ENCODE measurements at regions not wholly inside any gene's neighbourhood (a gene's known extent, or its start where the extent isn't known, plus 50 kb on each side); places are given as distances from the start of the nearest gene placed in this dataset.

DNA sequence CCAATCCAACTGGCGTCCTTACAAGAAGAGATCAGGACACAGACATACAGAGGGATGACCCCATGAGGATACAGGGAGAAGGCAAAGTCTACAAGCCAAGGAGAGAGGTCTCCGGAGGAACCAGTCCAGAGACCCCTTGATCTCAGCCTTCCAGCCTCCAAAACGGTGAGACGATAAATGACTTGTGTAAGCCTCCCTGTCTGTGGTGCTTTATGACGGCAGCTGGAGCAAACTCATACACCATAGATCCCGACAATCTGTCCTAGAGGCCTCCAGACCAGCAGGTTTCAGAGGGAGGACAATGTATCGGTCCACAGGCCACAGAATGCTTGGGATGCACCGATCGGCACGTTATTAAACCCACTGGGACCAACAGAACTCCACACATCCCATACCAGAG, 383.3 kb downstream of the SHANK2 start:
- 50% methylated on average over 1 of the region's 10 CpGs for WGBS (ENCODE audit: insufficient coverage, low coverage, low lambda C conversion rate, missing lambda C conversion rate)
- no peak overlapping the region for H3K4me3 ChIP-seq
- DNase-seq, result no peak
- no peak overlapping the region for H3K27ac ChIP-seq
- intact Hi-C loops (cut with DNase I), result no loop called here
- no peak for ATAC-seq
- TF ChIP-seq POLR2A (IDR thresholded peaks at IDR 0.05), result no peak
- TF ChIP-seq, protein P1, sequence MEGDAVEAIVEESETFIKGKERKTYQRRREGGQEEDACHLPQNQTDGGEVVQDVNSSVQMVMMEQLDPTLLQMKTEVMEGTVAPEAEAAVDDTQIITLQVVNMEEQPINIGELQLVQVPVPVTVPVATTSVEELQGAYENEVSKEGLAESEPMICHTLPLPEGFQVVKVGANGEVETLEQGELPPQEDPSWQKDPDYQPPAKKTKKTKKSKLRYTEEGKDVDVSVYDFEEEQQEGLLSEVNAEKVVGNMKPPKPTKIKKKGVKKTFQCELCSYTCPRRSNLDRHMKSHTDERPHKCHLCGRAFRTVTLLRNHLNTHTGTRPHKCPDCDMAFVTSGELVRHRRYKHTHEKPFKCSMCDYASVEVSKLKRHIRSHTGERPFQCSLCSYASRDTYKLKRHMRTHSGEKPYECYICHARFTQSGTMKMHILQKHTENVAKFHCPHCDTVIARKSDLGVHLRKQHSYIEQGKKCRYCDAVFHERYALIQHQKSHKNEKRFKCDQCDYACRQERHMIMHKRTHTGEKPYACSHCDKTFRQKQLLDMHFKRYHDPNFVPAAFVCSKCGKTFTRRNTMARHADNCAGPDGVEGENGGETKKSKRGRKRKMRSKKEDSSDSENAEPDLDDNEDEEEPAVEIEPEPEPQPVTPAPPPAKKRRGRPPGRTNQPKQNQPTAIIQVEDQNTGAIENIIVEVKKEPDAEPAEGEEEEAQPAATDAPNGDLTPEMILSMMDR (IDR thresholded peaks at IDR 0.05), result no peak
- no peaks in the 10 kb centered on the region for H3K36me3 ChIP-seq
- H3K4me1 ChIP-seq, result no peaks in the 10 kb centered on the region
- no peaks in the 10 kb centered on the region for H3K9me3 ChIP-seq
- no peaks in the 10 kb centered on the region for H3K27me3 ChIP-seq

DNA sequence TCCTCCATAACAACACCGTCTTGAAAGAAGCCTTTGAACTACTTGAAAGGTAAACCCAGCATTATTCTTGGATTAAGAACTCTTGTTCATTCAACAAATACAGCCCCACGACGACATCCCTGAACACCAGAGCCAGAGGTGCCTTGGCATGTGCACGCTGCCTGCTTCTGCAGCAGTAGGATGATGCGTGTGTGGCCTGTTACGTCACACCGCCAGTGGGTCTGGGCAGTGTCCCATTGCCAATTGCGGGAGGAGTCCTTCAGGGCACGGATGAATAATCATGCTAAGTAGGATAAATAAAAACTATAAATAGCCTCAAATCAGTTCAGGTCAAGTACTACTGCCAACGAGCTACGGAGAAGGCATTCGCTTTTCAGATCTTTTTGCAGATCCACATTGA, 380.5 kb downstream of the SHANK2 start:
- no peaks in the 10 kb centered on the region for H3K4me1 ChIP-seq
- TF ChIP-seq, protein P1 (IDR thresholded peaks at IDR 0.05), result no peak
- TF ChIP-seq POLR2A (IDR thresholded peaks at IDR 0.05), result no peak
- intact Hi-C loops (cut with DNase I), result no loop called here
- no peaks in the 10 kb centered on the region for H3K9me3 ChIP-seq
- H3K27ac ChIP-seq, result no peak overlapping the region
- whole genome bisulfite sequencing (ENCODE audit: insufficient coverage, low coverage, low lambda C conversion rate, missing lambda C conversion rate), result 79% methylated on average over 11 of the region's 12 CpGs
- no peak overlapping the region for H3K4me3 ChIP-seq
- no peak for DNase-seq
- H3K36me3 ChIP-seq, result no peaks in the 10 kb centered on the region
- ATAC-seq, result no peak
- no peaks in the 10 kb centered on the region for H3K27me3 ChIP-seq

DNA sequence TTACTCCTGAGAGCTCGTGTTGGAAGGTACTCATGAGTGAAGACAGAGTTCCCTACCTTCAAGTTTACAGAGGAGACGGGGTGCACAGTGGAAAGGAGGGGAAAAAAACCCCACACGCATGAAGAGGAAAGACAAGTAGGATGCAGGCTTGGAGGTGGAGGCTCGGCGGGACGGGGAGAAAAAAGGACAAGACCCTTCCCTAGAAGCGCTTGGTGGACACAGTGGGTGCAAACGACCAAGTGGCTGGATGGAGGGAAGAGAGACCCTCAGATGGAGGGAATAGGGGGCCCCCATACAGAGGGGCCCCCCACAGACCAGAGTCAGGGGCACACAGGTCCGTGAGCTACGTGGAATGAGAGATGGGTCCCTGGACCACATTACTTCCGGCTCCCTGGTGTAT, 380.1 kb downstream of the SHANK2 start:
- no peaks in the 10 kb centered on the region for H3K27me3 ChIP-seq
- 81% methylated on average over 8 of the region's 11 CpGs for WGBS (ENCODE audit: insufficient coverage, low coverage, low lambda C conversion rate, missing lambda C conversion rate)
- H3K27ac ChIP-seq, result no peak overlapping the region
- TF ChIP-seq, protein P1 (IDR thresholded peaks at IDR 0.05), result no peak
- TF ChIP-seq POLR2A (IDR thresholded peaks at IDR 0.05), result no peak
- H3K9me3 ChIP-seq, result no peaks in the 10 kb centered on the region
- no peak for ATAC-seq
- H3K4me3 ChIP-seq, result no peak overlapping the region
- no peak for DNase-seq
- H3K4me1 ChIP-seq, result no peaks in the 10 kb centered on the region
- H3K36me3 ChIP-seq, result no peaks in the 10 kb centered on the region
- intact Hi-C loops (cut with DNase I), result no loop called here

DNA sequence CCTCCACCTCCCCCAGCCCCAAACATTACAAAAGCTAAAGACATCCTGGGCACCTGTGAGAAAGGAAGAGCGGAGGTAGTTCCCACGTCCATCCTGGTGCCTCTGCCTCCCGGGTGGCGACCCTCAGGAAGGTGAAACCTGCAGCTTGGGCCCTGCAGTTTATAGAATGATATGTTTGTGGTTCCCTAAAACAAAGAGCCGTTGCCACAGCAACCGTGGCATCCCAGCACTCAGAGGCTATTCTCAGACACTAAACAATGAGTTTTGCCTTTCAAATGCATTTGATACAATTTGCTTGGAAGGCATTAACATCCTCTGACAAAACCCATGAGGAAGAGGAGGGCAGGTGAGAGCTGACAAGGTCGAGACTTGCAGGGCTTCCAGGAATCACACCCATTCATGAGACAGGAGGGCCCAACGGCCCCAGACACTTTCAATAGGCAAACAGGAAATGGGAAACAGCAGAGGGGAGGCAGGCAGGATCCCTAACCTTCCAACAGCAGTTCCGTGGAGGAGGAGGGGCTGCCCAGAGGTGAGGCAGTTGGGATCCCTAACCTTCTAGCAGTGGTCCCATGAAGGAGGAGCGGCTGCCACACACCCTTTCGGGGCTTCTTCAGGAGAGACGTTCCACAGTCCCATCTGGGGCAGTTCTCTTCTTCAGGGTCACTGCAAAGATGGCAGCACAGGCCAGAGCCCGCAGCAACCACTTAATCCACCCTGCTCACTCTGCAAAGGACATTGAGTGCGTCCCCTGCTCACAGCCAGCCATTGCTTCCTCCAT, 379.2 kb downstream of the SHANK2 start:
- Histone ChIP-seq H3K27me3 (no peaks in the 10 kb centered on the region), H3K9me3 (no peaks in the 10 kb centered on the region), H3K4me1 (no peaks in the 10 kb centered on the region), H3K4me3 (no peak overlapping the region), H3K27ac (no peak overlapping the region), H3K36me3 (no peaks in the 10 kb centered on the region)
- TF ChIP-seq, protein P1 (IDR thresholded peaks at IDR 0.05), result no peak
- TF ChIP-seq POLR2A (IDR thresholded peaks at IDR 0.05), result no peak
- ATAC-seq, result no peak
- WGBS (ENCODE audit: insufficient coverage, low coverage, low lambda C conversion rate, missing lambda C conversion rate), result 21% methylated on average over 4 of the region's 14 CpGs
- intact Hi-C loops (cut with DNase I), result no loop called here
- DNase-seq, result no peak
